ENCODE measurements at regions not wholly inside any gene's neighbourhood (a gene's known extent, or its start where the extent isn't known, plus 50 kb on each side); places are given as distances from the start of the nearest gene placed in this dataset.

DNA sequence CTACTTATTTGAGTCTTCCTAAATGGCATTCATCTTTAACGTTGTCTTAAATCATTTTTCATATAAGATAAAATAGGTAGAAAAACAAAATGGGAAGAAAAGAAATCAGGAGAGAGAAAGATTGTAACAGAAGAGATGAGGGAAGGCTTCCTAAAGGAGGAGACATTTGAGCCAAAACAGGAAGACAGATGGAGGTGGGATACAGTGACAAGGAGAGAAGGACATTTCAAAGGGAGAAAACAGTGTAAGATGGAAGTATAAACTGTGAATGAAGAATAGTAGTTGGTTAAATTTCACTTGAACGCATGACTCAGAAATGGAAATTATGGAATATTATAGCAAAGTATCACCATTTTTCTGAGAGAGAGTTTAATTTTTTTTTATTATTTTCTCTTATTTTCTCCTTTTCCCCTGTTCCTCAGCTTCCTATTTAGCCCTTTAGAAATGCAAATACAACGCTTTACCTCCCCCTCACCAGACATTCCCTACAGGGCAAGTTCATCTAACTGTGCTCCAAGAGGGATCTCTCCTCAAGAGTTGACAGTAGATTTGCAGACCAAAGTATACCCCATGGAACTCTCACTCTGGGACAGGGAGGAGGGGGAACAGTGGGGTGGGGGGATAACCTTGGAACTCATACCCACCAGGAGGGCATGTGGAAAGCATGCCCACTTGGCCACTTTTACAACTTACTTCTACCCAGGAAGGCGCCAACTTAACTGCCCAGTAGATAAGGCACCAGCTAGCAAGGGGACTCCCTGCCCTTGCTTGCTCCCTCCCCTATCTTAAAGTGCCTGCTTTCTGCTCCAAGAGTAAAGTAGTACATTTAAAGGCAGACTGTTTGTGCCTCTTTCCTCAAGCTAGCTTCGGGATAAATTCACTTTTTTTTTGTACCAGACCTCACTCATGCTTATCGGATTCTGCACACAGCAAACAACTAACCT lies 304.7 kb upstream of the POU5F2 start:
- TF ChIP-seq, protein P1, sequence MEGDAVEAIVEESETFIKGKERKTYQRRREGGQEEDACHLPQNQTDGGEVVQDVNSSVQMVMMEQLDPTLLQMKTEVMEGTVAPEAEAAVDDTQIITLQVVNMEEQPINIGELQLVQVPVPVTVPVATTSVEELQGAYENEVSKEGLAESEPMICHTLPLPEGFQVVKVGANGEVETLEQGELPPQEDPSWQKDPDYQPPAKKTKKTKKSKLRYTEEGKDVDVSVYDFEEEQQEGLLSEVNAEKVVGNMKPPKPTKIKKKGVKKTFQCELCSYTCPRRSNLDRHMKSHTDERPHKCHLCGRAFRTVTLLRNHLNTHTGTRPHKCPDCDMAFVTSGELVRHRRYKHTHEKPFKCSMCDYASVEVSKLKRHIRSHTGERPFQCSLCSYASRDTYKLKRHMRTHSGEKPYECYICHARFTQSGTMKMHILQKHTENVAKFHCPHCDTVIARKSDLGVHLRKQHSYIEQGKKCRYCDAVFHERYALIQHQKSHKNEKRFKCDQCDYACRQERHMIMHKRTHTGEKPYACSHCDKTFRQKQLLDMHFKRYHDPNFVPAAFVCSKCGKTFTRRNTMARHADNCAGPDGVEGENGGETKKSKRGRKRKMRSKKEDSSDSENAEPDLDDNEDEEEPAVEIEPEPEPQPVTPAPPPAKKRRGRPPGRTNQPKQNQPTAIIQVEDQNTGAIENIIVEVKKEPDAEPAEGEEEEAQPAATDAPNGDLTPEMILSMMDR (IDR thresholded peaks at IDR 0.05; ENCODE audit: low read depth, low read length) = no peak
- DNase-seq (ENCODE audit: extremely low read depth, low read depth) = no peak

DNA sequence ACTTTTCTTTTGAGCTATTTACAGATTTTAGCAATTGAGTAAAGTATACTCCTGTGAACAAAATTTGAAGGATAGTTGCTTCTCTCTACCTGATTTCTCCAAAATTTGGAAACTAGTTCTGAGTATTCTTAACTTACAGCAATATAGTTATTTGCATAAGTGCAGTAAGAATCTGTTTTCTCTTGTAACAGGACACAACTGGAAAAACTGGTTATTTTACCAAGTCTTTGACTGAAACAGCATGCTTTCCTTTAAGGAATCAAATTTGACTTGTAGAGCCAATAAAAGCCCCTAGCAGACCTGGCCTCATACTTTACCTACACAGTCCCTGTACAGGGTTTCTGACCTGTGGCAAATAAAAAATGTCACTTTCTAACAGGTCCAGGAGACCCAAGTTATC lies 301.9 kb upstream of the POU5F2 start:
- TF ChIP-seq, protein P1 (IDR thresholded peaks at IDR 0.05; ENCODE audit: low read depth, low read length) = no peak
- no peak for DNase-seq (ENCODE audit: extremely low read depth, low read depth)

DNA sequence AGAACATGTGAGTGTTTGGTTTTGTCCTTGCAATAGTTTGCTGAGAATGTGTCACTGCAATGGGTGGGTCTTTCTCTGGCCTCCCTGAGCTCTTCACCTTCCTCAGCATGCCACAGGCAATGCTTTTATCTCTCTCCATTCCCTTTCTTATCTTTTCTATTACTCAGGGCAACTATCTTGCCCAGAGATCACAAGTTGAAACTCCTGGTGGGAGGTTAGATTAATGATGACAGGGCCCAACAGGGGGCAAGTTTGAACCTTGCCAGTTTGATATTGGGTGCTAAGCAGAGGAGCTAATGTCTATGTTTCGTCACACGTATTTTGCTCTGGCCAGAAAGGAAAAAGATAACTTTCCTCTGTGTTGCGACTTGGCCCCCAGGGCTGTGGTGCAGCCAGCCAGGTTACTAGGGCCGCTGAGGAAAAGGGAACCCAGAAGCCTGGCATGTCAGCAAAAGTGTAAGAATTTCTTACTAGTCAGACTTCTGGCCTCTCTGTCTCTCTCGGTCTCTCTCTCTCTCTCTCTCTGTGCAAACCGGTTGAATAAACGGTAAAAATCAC lies 299.3 kb upstream of the POU5F2 start:
- DNase-seq (ENCODE audit: extremely low read depth, low read depth) = no peak
- TF ChIP-seq, protein P1 (IDR thresholded peaks at IDR 0.05; ENCODE audit: low read depth, low read length) = no peak

DNA sequence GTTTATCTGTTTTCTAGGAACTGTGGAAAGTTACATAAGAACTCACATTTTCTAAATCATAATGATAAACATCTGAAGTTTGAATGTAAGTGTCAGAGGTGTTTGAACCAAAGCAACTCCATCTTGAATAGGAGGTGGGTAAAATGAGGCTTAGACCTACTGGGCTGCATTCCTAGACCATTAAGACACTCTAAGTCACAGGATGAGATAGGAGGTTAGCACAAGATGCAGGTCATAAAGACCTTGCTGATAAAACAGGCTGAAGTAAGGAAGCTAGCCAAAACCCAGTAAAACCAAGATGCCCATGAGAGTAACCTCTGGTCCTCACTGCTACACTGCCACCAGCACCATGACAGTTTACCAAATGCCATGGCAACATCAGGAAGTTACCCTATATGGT lies 297.7 kb upstream of the POU5F2 start:
- TF ChIP-seq, protein P1 (IDR thresholded peaks at IDR 0.05; ENCODE audit: low read depth, low read length) = no peak

DNA sequence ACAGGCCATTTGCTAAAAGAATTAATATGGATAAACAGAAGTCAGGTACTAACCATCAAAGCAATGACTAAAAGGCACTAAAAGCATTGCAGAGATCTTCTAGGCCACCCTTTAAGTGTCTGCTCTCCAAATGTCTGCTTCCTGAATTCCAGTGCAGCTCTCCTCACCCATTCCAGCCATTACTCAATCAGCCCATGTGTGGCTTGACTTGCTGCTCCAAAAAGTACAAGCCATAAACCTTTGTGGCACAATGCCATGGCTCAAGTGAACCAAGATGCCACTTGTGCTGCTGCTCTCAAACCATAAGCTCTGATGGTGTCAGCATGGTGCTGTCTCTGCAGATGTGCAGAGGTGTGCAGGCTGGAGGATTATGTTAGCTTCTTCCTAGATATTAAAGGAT lies 290.2 kb upstream of the POU5F2 start:
- DNase-seq (ENCODE audit: extremely low read depth, low read depth) = peak; percentile 30
- TF ChIP-seq, protein P1 (IDR thresholded peaks at IDR 0.05; ENCODE audit: low read depth, low read length) = no peak

More for the DNA sequence above, 297.7 kb upstream of the POU5F2 start:
- no peak for DNase-seq (ENCODE audit: extremely low read depth, low read depth)

DNA sequence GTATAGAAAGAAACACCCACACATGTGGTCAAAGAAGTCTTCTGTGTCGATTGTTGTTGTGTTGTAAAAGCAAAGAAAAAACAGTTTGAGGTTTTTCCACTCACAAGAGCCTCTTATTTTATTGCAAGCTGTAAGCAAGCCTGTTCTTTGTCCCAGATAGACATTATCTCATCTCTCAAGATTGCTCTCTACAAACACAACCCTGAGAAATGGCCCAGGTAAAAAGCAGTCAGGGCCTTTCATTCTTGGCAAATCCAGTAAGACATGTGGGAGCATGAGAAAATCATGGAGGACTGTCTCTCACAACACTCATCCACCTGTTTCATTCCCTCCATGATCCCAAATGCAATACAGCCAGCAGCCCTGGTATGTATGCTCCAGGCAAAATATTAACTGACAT lies 286.6 kb upstream of the POU5F2 start:
- no peak for DNase-seq (ENCODE audit: extremely low read depth, low read depth)
- TF ChIP-seq, protein P1 (IDR thresholded peaks at IDR 0.05; ENCODE audit: low read depth, low read length) = no peak

DNA sequence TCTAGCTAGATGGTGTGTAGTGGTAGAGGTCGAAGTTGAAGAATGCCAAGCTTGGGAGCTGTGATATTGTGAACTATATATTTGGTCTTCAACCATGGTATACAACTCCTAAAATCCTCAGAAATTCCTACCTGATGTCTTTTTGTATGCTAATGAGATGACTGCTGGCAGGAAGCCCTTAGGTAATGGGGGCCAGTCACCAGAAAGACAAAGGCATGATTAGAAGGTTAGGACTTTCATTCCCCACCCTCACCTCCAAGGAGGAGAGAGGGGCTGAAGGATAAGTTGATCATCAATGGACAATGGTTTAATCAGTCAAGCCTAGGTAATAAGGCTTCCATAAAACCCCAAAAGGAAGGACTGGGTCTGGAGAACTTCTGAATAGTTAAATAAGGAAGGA lies 285.7 kb upstream of the POU5F2 start:
- DNase-seq (ENCODE audit: extremely low read depth, low read depth) = no peak
- TF ChIP-seq, protein P1 (IDR thresholded peaks at IDR 0.05; ENCODE audit: low read depth, low read length) = no peak

All from AG09319 (cell line).